ENCODE measurements at regions not wholly inside any gene's neighbourhood (a gene's known extent, or its start where the extent isn't known, plus 50 kb on each side); places are given as distances from the start of the nearest gene placed in this dataset.

DNA sequence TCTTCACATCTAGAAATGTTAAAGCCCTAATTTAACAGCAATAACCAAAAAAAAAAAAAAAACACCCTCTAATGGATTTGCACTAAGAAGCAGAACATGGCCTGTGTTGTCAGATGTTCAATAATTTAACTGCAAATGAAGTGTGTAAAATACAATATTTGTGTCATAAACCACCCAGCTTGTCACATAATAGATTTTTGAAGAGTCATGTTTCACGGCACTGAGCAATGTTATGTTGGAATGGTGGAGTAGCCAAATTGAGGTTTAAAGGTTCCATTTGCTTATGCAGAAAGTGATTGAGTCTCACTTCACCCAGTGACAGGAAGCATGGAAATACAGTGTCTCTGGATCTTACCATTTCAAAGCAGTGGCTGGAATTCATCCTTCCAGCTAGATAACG is 173.2 kb upstream of the XYLT1 start:
- H3K27ac ChIP-seq = no peak overlapping the region
- no peak overlapping the region for H2AFZ ChIP-seq
- WGBS, 2 experiments (ENCODE audit: low coverage in 1 of 2, low lambda C conversion rate in 2 of 2, missing lambda C conversion rate in 2 of 2) = 44 to 65% methylated on average over 2 of the region's 2 CpGs
- no peaks in the 10 kb centered on the region for H3K79me2 ChIP-seq (ENCODE audit: insufficient read depth)
- no peak overlapping the region for H3K4me3 ChIP-seq
- no peaks in the 10 kb centered on the region for H3K9me2 ChIP-seq (ENCODE audit: insufficient read depth)
- no peak overlapping the region for H3K9ac ChIP-seq
- no peaks in the 10 kb centered on the region for H4K20me1 ChIP-seq (ENCODE audit: insufficient read depth)
- H3K4me2 ChIP-seq (ENCODE audit: unreplicated experiment) = no peak overlapping the region
- TF ChIP-seq EZH2phosphoT487 (IDR thresholded peaks at IDR 0.05; ENCODE audit: insufficient read depth, low read depth) (no peak), EZH2 (IDR thresholded peaks at IDR 0.05; ENCODE audit: insufficient read depth, poor library complexity, severe bottlenecking) (no peak)
- H3F3A ChIP-seq (ENCODE audit: insufficient read depth) = no peaks in the 10 kb centered on the region
- no peaks in the 10 kb centered on the region for H3K4me1 ChIP-seq (ENCODE audit: insufficient read depth)
- no peaks in the 10 kb centered on the region for H3K36me3 ChIP-seq (ENCODE audit: low read depth)
- in situ Hi-C loops (cut with MboI) = no loop called here
- no peaks in the 10 kb centered on the region for H3K27me3 ChIP-seq (replicated peaks; ENCODE audit: insufficient read depth)
- DNase-seq = no peak
- no peaks in the 10 kb centered on the region for H3K9me3 ChIP-seq (ENCODE audit: low read depth)

DNA sequence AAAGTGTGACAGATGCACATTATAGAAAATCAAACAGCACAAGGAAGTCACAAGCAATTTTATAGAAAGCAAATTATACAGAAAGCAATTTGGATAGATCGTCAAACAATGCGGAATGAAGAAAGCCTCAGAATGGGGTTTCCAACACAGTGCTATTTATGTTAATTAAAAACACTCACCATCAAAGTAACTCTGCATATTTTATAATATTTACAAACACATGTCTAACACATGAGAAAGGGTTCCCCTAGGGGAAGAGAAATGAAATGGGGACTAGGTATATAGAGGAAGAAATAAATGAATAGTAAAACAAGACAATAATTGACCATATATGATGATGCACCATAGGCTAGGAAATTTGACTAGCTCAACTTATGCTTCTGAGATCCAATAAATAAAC is 171.2 kb upstream of the XYLT1 start:
- no peak overlapping the region for H3K4me2 ChIP-seq (ENCODE audit: unreplicated experiment)
- WGBS, 2 experiments (ENCODE audit: low coverage in 1 of 2, low lambda C conversion rate in 2 of 2, missing lambda C conversion rate in 2 of 2) = 22 to 25% methylated on average over 2 of the region's 2 CpGs
- H3K9me2 ChIP-seq (ENCODE audit: insufficient read depth) = no peaks in the 10 kb centered on the region
- H4K20me1 ChIP-seq (ENCODE audit: insufficient read depth) = no peaks in the 10 kb centered on the region
- no peak for TF ChIP-seq EZH2phosphoT487 (IDR thresholded peaks at IDR 0.05; ENCODE audit: insufficient read depth, low read depth)
- no peak for TF ChIP-seq EZH2 (IDR thresholded peaks at IDR 0.05; ENCODE audit: insufficient read depth, poor library complexity, severe bottlenecking)
- in situ Hi-C loops (cut with MboI) = no loop called here
- no peaks in the 10 kb centered on the region for H3K9me3 ChIP-seq (ENCODE audit: low read depth)
- DNase-seq = no peak
- no peak overlapping the region for H3K27ac ChIP-seq
- no peaks in the 10 kb centered on the region for H3K79me2 ChIP-seq (ENCODE audit: insufficient read depth)
- H3K4me1 ChIP-seq (ENCODE audit: insufficient read depth) = no peaks in the 10 kb centered on the region
- H3K4me3 ChIP-seq = no peak overlapping the region
- H3F3A ChIP-seq (ENCODE audit: insufficient read depth) = no peaks in the 10 kb centered on the region
- H3K9ac ChIP-seq = no peak overlapping the region
- H3K27me3 ChIP-seq (replicated peaks; ENCODE audit: insufficient read depth) = no peaks in the 10 kb centered on the region; the same call in 1 of the 2 replicates
- H3K36me3 ChIP-seq (ENCODE audit: low read depth) = no peaks in the 10 kb centered on the region
- H2AFZ ChIP-seq = no peak overlapping the region

DNA sequence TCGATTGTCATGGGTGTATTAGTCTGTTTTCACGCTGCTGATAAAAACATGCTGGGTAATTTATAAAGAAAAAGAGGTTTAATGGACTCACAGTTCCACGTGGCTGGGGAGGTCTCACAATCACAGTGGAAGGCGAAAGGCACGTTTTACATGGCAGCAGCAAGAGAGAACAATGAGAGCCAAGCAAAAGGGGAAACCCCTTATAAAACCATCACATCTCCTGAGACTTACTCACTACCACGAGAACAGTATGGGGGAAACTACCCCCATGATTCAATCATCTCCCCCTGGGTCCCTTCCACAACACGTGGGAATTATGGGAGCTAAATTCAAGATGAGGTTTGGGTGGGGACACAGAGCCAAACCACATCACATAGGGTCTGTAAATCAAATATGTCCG is 167.4 kb upstream of the XYLT1 start:
- no peak overlapping the region for H3K4me2 ChIP-seq (ENCODE audit: unreplicated experiment)
- TF ChIP-seq EZH2phosphoT487 (IDR thresholded peaks at IDR 0.05; ENCODE audit: insufficient read depth, low read depth) (no peak), EZH2 (IDR thresholded peaks at IDR 0.05; ENCODE audit: insufficient read depth, poor library complexity, severe bottlenecking) (no peak)

DNA sequence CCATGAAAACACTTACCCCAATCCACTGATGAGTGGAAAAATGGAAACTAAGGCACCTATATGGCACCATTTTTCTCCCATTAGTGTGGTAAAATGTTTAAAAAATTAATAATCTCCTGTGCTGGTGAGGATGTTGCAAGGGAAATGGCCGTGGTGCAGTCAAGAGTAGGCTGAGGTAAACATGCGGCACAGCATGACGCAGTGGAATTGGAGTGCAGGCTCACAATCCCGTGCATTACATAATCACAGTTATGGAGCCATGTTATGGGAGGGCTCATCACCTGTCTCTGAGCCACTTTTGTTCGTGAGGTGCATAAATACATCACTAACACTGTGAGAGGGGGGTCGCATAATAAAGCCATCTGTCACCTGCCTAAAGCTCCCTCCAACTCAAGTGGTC is 164.4 kb upstream of the XYLT1 start:
- H3K4me3 ChIP-seq = no peak overlapping the region

More for the DNA sequence above, 167.4 kb upstream of the XYLT1 start:
- H2AFZ ChIP-seq = no peak overlapping the region
- no peaks in the 10 kb centered on the region for H4K20me1 ChIP-seq (ENCODE audit: insufficient read depth)
- H3K9me2 ChIP-seq (ENCODE audit: insufficient read depth) = no peaks in the 10 kb centered on the region
- DNase-seq = no peak
- no peaks in the 10 kb centered on the region for H3K4me1 ChIP-seq (ENCODE audit: insufficient read depth)
- no peaks in the 10 kb centered on the region; the same call in none of the 2 replicates for H3K27me3 ChIP-seq (replicated peaks; ENCODE audit: insufficient read depth)
- H3K79me2 ChIP-seq (ENCODE audit: insufficient read depth) = no peaks in the 10 kb centered on the region
- no peaks in the 10 kb centered on the region for H3K36me3 ChIP-seq (ENCODE audit: low read depth)
- H3K27ac ChIP-seq = no peak overlapping the region
- no peaks in the 10 kb centered on the region for H3K9me3 ChIP-seq (ENCODE audit: low read depth)
- 27 to 30% methylated on average over 8 of the region's 8 CpGs for WGBS, 2 experiments (ENCODE audit: low coverage in 1 of 2, low lambda C conversion rate in 2 of 2, missing lambda C conversion rate in 2 of 2)
- H3K9ac ChIP-seq = no peak overlapping the region
- in situ Hi-C loops (cut with MboI) = no loop called here
- H3F3A ChIP-seq (ENCODE audit: insufficient read depth) = no peaks in the 10 kb centered on the region
- no peak overlapping the region for H3K4me3 ChIP-seq

More for the DNA sequence above, 164.4 kb upstream of the XYLT1 start:
- TF ChIP-seq EZH2phosphoT487 (IDR thresholded peaks at IDR 0.05; ENCODE audit: insufficient read depth, low read depth) = no peak
- no peak for TF ChIP-seq EZH2 (IDR thresholded peaks at IDR 0.05; ENCODE audit: insufficient read depth, poor library complexity, severe bottlenecking)
- no peaks in the 10 kb centered on the region for H4K20me1 ChIP-seq (ENCODE audit: insufficient read depth)
- H3F3A ChIP-seq (ENCODE audit: insufficient read depth) = no peaks in the 10 kb centered on the region
- H3K9me2 ChIP-seq (ENCODE audit: insufficient read depth) = no peaks in the 10 kb centered on the region
- H3K27me3 ChIP-seq (replicated peaks; ENCODE audit: insufficient read depth) = peaks cover 7% of the 10 kb centered on the region
- no peak overlapping the region for H3K4me2 ChIP-seq (ENCODE audit: unreplicated experiment)
- no peak for DNase-seq
- no peaks in the 10 kb centered on the region for H3K4me1 ChIP-seq (ENCODE audit: insufficient read depth)
- H2AFZ ChIP-seq = no peak overlapping the region
- WGBS, 2 experiments (ENCODE audit: low coverage in 1 of 2, low lambda C conversion rate in 2 of 2, missing lambda C conversion rate in 2 of 2) = 47 to 48% methylated on average over 6 of the region's 6 CpGs
- H3K79me2 ChIP-seq (ENCODE audit: insufficient read depth) = no peaks in the 10 kb centered on the region
- in situ Hi-C loops (cut with MboI) = no loop called here
- H3K27ac ChIP-seq = no peak overlapping the region
- no peaks in the 10 kb centered on the region for H3K9me3 ChIP-seq (ENCODE audit: low read depth)
- H3K36me3 ChIP-seq (ENCODE audit: low read depth) = no peaks in the 10 kb centered on the region
- H3K9ac ChIP-seq = no peak overlapping the region
